Hippocampal formation (tissue), 2 donors: ENCODE measurements at regions not wholly inside any gene's neighbourhood (a gene's known extent, or its start where the extent isn't known, plus 50 kb on each side); places are given as distances from the start of the nearest gene placed in this dataset.

Experiments
- DNase-seq, 2 donors: peaks; one replicate each; lab custom pipeline; 2025; lab: John Stamatoyannopoulos, UW

DNA sequence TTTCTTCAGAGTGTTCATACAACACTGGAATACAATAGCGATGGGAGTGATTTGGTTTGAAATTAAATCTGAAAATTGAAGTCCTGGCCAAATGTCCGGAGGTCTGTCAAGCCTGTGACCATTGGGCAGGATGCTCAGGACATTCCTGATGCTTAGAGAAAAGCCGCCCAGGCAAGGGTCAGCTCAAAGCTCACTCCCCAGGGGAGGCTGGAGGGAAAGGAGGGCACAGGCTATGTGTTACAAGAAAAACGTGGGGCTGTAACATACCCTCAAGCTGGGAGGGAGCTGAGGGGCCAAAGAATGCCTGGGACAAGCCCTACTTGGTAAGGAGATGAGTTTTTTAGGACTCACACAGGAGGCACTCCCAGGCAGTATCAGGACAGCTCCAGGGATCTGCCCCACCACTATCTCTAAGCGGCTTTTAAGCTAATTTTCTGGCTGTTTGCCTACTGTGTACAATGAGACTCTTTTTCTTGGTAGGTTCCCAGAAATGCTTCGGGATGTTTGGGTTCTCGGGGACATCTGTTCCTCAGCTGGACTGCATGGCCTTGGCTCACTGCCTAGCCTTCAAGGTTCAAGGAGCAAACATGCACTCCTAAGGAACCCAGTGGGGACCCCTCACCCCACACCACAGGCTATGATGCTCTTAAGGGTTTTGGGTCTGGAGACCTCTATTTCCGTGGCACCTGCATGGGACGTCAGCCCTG lies 500.1 kb downstream of the BRD1 start:
- DNase-seq: no peak

DNA sequence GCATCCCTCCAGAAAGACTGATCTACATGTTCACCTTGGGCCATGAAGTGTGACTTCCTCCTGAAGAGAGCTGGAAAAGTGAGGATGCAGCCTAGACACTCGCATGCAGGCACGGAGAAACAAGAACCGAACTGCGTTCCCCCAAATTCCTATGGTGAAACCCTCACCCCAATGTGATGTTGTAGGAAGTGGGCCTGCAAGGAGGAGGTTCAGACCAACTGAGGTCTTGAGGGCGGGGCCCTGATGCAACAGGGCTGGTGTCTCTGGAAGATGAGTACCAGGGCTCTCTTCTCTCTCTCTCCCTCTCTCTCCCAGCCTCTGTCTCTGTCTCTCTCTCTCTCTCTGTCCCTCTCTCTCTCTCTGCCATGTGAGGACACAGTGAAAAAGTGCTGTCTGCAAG lies 501.1 kb downstream of the BRD1 start:
- no peak for DNase-seq

DNA sequence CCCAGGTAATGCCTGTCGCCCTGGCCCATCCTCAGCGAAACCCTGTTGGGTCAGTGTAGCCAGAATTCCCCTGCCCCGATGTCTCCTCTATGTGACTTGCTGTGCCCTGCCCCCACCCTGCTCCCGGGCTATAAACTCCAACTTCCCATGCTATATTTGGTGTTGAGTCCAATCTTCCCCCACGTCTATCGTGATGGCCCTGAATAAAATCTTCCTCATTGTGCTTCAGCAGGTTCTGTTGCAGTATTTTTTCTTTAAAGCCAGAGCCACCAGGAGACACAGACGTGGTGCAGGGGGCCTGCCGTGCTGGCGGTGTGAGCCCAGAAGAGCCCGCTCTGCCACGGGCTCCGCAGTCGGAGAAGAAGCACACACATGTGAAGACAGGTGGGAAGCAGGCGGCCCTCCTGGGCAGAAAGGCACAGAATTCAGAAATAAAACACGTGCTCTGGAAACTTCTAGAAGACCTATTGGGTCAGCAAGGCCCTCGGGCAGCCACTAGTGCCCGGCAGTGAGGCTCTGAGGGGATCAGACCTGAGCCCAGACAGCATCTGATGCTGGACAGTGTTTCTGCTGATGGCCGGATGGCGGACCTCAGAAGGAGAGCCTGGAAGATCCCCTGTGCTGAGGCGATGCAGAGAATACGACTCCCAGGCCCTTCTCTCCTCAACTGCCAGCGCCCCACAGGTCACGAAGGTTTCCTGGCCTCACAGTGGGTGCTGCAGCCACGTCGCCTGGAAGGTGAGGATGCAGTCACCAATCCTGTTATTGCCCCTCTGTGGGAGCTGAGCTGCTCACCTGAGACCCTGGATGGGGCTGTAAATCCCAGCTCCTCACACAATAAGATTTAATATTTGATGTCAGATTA lies 501.9 kb downstream of the BRD1 start:
- DNase-seq: no peak

GRCh38 chr22:49324527-49325491 lies 502.9 kb downstream of the BRD1 start:
- DNase-seq: no peak

- DNase-seq: no peak
Measured at GRCh38 chr22:49323751-49324415, 503.8 kb downstream of the BRD1 start.

GRCh38 chr22:49322861-49323622 lies 504.6 kb downstream of the BRD1 start:
- DNase-seq: no peak

GRCh38 chr22:49322231-49322630 lies 505.4 kb downstream of the BRD1 start:
- DNase-seq: no peak

GRCh38 chr22:49321477-49322055 lies 506.1 kb downstream of the BRD1 start:
- DNase-seq: no peak

DNA sequence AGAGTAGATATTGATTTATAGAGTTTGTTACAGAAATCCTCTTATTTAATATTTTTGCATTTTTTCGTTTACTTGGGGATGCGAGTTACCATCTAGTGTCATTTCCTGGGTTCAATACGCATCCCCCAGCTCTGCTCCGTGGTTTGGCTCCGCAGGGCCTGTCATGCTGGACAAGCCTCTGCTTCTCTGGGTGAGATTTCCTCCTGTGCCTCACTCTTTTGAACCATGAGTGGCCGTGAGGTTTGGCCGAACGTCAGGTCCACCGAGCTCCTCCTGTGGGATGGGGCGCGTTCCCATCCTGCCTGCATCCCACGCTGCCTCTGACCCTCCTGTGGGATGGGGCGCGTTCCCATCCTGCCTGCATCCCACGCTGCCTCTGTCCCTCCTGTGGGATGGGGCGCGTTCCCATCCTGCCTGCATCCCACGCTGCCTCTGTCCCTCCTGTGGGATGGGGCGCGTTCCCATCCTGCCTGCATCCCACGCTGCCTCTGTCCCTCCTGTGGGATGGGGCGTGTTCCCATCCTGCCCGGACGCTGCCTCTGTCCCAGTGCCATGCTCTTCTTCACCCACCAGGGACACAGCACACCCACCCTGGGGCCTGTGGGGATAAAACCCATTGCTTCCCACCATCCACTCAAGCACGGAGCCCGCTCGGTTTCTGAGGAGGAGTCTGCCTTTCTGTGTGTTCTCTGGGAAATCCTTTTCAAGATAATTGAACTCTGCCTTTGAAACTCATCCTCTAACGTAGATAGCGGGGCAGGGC lies 506.8 kb downstream of the BRD1 start:
- no peak for DNase-seq

GRCh38 chr22:49317369-49317768 lies 510.3 kb downstream of the BRD1 start:
- DNase-seq: no peak

- no peak for DNase-seq
Measured at GRCh38 chr22:49312601-49313000, 515.1 kb downstream of the BRD1 start.

DNA sequence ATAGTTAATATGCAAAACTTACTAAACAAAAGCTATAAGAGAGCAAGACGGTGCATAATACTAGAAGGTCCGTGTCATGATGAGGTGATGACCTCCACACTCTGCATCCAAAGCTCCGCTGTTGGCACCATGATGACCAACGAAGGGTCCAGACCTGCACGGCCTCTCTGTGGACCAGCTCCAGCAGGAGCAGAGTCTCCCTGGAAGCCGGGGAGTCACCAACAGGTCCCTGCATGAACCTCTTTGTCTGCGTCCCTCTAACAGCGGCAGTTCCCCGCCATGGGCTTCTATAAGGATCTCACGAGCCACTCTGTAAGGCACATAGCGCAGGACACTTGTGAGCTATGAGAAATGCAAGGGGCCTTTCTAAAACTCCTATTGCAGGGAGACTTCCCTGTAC lies 517.3 kb downstream of the BRD1 start:
- no peak for DNase-seq

DNA sequence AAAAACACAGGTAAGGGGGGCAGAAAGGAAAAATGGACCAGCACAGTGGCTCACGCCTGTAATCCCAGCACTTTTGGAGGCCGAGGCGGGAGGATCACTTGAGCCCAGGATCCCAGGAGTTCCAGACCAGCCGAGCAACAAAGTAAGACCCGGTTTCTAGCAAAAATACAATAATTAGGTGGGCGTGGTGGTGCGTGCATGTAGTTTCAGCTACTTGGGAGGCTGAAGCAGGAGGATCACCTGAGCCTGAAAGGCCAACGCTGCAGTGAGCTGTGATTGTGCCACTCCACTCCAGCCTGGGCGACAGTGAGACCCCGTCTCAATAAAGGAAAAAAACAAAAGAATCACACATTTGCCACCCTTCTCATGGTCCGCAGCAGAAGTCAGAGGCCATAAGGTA lies 519.4 kb downstream of the BRD1 start:
- DNase-seq: no peak

GRCh38 chr22:49307870-49308269 lies 519.8 kb downstream of the BRD1 start:
- DNase-seq: no peak

GRCh38 chr22:49307481-49307830 lies 520.2 kb downstream of the BRD1 start:
- DNase-seq: no peak

- no peak for DNase-seq
Measured at GRCh38 chr22:49306632-49307480, 520.8 kb downstream of the BRD1 start.

DNA sequence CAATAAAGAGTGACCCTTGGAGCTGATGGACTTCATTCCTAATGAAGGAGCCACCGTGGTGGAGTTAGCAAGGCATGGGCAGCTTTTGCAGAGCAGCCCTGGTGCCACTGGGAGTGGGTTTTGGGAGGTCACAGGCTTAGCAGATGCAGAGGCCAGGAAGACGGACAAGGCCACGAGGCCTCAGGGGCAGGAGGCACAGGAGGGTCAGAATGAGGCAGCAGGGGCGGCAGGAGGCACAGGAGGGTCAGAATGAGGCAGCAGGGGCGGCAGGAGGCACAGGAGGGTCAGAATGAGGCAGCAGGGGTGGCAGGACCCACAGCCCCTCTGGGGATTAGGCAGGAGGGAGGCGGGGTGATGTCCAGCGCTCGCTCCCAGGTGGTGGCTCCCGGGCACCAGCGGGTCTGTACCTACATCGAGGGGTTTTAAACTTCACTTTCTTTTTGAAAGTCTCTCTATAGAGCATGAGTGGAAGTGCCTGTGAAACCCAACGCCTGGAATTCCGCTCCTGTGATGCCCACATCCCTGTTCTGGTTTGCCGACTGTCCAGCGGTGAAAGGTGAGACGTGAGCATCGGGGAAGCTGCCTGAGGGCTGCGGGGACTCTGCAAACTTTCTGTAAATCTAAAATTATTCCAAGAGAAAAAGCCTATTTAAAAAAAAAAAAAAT lies 521.6 kb downstream of the BRD1 start:
- DNase-seq: no peak

- DNase-seq: peak in 1 of 2 donors; percentile 75
Measured at GRCh38 chr22:49305214-49305965, 522.3 kb downstream of the BRD1 start.
